HTR-8/SVneo (cell line): ENCODE measurements at regions not wholly inside any gene's neighbourhood (a gene's known extent, or its start where the extent isn't known, plus 50 kb on each side); places are given as distances from the start of the nearest gene placed in this dataset.
"Not testable (repeated sequence)": the region's sequence is repeated elsewhere in the genome, so short reads cannot be mapped to it uniquely, and the experiment has no call there.

Experiments used
- DNase-seq: peaks from one replicate; pipeline ENCODE4 v3.0.0; 2011; ENCODE audit warnings: low spot score, mixed read lengths; ENCODE audit not compliant: insufficient read length
- FAIRE-seq: peaks from 2 replicates; lab custom pipeline; 2011; peaks lifted over from hg19 to GRCh38; lab: Jason Lieb, UNC

GRCh38 chr9:19922476-19923118 lies 133.8 kb upstream of the SLC24A2 start:
- FAIRE-seq (no peak), DNase-seq (peak; percentile 20)

GRCh38 chr9:19920401-19920800 lies 131.6 kb upstream of the SLC24A2 start:
- no peak for FAIRE-seq
- DNase-seq = no peak

- DNase-seq (no peak), FAIRE-seq (no peak)
Observed at GRCh38 chr9:19918630-19919029, 129.8 kb upstream of the SLC24A2 start.

GRCh38 chr9:19914044-19914443 lies 125.2 kb upstream of the SLC24A2 start:
- FAIRE-seq = no peak
- DNase-seq = no peak

GRCh38 chr9:19913151-19913550 lies 124.3 kb upstream of the SLC24A2 start:
- FAIRE-seq (no peak), DNase-seq (no peak)

GRCh38 chr9:19903076-19903475 lies 114.2 kb upstream of the SLC24A2 start:
- DNase-seq (no peak), FAIRE-seq (no peak)

- FAIRE-seq = no peak
- DNase-seq = no peak
Observed at GRCh38 chr9:19901586-19901985, 112.7 kb upstream of the SLC24A2 start.

GRCh38 chr9:19896161-19896560 lies 107.3 kb upstream of the SLC24A2 start:
- no peak for FAIRE-seq
- DNase-seq = no peak

GRCh38 chr9:19895578-19895977 lies 106.7 kb upstream of the SLC24A2 start:
- not testable (repeated sequence) for DNase-seq
- FAIRE-seq = peak; percentile 16

- DNase-seq (no peak), FAIRE-seq (no peak)
Observed at GRCh38 chr9:19895006-19895405, 106.2 kb upstream of the SLC24A2 start.

GRCh38 chr9:19885608-19886007 lies 96.8 kb upstream of the SLC24A2 start:
- no peak for FAIRE-seq
- no peak for DNase-seq

GRCh38 chr9:19879062-19879461 lies 90.2 kb upstream of the SLC24A2 start:
- DNase-seq (no peak), FAIRE-seq (no peak)

GRCh38 chr9:19876569-19877316 lies 87.9 kb upstream of the SLC24A2 start:
- FAIRE-seq = no peak
- no peak for DNase-seq

GRCh38 chr9:19875291-19875920 lies 86.6 kb upstream of the SLC24A2 start:
- no peak for FAIRE-seq
- no peak for DNase-seq

GRCh38 chr9:19873188-19873587 lies 84.4 kb upstream of the SLC24A2 start:
- not testable (repeated sequence) for FAIRE-seq, DNase-seq

GRCh38 chr9:19870988-19871387 lies 82.2 kb upstream of the SLC24A2 start:
- FAIRE-seq (no peak), DNase-seq (no peak)

GRCh38 chr9:19840953-19841352 lies 52.1 kb upstream of the SLC24A2 start:
- FAIRE-seq (no peak), DNase-seq (no peak)
